GM12891 (cell line): ENCODE measurements at regions not wholly inside any gene's neighbourhood (a gene's known extent, or its start where the extent isn't known, plus 50 kb on each side); places are given as distances from the start of the nearest gene placed in this dataset.

ENCODE experiments used
- POLR2A ChIP-seq: IDR thresholded peaks from 2 replicates; pipeline ENCODE4 v1.6.1; 2011; ENCODE audit warnings: low read depth, low read length, control low read depth
- POLR2AphosphoS5 ChIP-seq: IDR thresholded peaks from 2 replicates; pipeline ENCODE4 v1.6.1; 2011; ENCODE audit warnings: low read depth, low read length, control low read depth
- SPI1 ChIP-seq: IDR thresholded peaks from 2 replicates; pipeline ENCODE4 v1.6.1; 2011; ENCODE audit warnings: low read depth, low read length, control low read depth
- TAF1 ChIP-seq: IDR thresholded peaks from 2 replicates; pipeline ENCODE4 v1.6.1; 2011; ENCODE audit warnings: low read depth, low read length, control low read depth

- TF ChIP-seq TAF1 (no peak), POLR2A (no peak), POLR2AphosphoS5 (no peak), SPI1 (no peak)
Measured at GRCh38 chr5:157965989-157966388, 107.0 kb upstream of the CLINT1 start.
